Activated naive CD8-positive, alpha-beta T cell treated with anti-CD3 and anti-CD28 coated beads, Interleukin-2, amount 10 ng/mL, durations not matched to agents 7 days and 5 days (primary cell): ENCODE measurements at regions not wholly inside any gene's neighbourhood (a gene's known extent, or its start where the extent isn't known, plus 50 kb on each side); places are given as distances from the start of the nearest gene placed in this dataset.

ENCODE experiments used
- ATAC-seq: fragments of 150-1000 bp; cut with Tn5 transposase; one replicate; pipeline ENCODE4 v1.10.0; 2021; ENCODE audit warnings: low read depth, moderate library complexity
- POLR2A ChIA-PET: fragments of 350-600 bp; sonication (Branson Sonifier 250); formaldehyde crosslinking; loops from one replicate; lab custom pipeline; 2021; ENCODE audit warnings: antibody characterized with exemption; lab: Charles Lee
- DNase-seq: peaks from one replicate; pipeline ENCODE4 v3.0.0; 2021
- H3K27ac Mint-ChIP-seq: one replicate; pipeline ENCODE4 v1.8.0; 2022; ENCODE audit warnings: mild to moderate bottlenecking, mixed read lengths
- H3K27me3 Mint-ChIP-seq: one replicate; pipeline ENCODE4 v1.8.0; 2022; ENCODE audit warnings: mild to moderate bottlenecking, moderate library complexity, mixed read lengths
- H3K36me3 Mint-ChIP-seq: one replicate; pipeline ENCODE4 v1.8.0; 2021; ENCODE audit warnings: mild to moderate bottlenecking, mixed read lengths
- H3K4me1 Mint-ChIP-seq: one replicate; pipeline ENCODE4 v1.8.0; 2021; ENCODE audit warnings: mixed read lengths
- H3K4me3 Mint-ChIP-seq: one replicate; pipeline ENCODE4 v1.8.0; 2022; ENCODE audit warnings: mild to moderate bottlenecking, moderate library complexity, mixed read lengths
- H3K9me3 Mint-ChIP-seq: one replicate; pipeline ENCODE4 v1.8.0; 2021; ENCODE audit warnings: mixed read lengths

DNA sequence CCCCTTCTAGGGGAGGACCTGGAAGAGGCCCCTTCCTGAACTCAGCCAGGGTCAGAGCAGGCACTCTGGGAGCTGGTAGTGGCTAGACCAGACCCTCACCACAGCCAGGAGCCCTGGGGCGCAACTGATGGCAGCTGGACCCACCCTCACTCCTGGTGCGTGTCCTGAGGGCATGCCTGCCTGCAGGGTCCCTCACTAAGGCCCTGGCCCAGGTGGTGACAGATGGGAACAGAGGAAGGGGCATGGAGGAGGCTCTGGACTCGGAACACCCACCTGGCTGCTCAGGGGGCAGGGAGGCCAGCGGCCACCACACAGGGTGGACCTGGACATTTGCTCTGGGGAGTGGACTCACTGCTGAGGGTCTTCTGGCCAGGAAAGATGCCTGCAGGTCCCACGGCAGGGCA is 342.2 kb upstream of the SFSWAP start:
- Mint-ChIP-seq H3K27me3 (peaks cover 4% of the 10 kb centered on the region), H3K9me3 (no peaks in the 10 kb centered on the region), H3K27ac (no peak overlapping the region), H3K4me1 (no peaks in the 10 kb centered on the region), H3K36me3 (no peaks in the 10 kb centered on the region), H3K4me3 (no peak overlapping the region)
- POLR2A ChIA-PET = no interaction called here
- ATAC-seq (no peak), DNase-seq (no peak)

DNA sequence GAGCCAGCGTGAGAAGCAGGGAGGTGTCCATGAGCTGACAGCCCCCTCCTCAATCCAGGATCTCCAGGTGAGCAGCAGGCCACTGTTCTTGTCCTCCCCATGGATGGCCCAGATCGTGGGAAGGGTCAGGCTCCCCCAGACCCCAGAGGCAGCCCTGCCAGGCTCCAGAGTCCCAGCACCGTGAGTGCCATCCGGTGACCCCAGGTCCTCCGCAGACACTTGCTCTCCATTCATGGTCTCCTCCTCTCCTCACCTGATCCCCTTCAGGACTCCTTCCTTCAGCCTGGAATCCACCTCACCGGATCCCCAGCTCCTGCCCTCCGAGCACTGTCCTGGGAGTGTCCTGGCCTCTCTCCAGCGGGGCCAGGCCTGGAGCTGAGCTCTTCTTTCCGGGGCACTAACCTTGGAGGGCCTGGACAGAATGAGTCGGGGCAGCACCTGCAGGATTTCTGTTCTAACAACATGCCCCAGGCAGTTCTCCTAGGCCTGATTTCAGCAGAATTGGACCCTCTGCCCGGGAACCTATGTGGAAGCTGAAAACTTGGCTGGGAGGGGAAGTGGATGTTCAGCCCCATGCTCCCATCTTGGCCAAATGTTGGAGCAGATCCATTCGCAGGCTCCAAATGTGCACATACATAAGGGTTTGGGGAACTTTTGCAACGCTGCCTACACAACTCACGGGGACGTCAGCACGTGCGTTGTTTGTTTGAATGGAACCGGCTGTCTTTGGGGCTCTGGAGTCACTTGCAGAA is 341.6 kb upstream of the SFSWAP start:
- H3K36me3 Mint-ChIP-seq = no peaks in the 10 kb centered on the region
- no peaks in the 10 kb centered on the region for H3K4me1 Mint-ChIP-seq
- peaks cover 4% of the 10 kb centered on the region for H3K27me3 Mint-ChIP-seq
- no peak overlapping the region for H3K4me3 Mint-ChIP-seq
- POLR2A ChIA-PET = no interaction called here
- ATAC-seq (no peak), DNase-seq (no peak)
- no peak overlapping the region for H3K27ac Mint-ChIP-seq
- no peaks in the 10 kb centered on the region for H3K9me3 Mint-ChIP-seq

DNA sequence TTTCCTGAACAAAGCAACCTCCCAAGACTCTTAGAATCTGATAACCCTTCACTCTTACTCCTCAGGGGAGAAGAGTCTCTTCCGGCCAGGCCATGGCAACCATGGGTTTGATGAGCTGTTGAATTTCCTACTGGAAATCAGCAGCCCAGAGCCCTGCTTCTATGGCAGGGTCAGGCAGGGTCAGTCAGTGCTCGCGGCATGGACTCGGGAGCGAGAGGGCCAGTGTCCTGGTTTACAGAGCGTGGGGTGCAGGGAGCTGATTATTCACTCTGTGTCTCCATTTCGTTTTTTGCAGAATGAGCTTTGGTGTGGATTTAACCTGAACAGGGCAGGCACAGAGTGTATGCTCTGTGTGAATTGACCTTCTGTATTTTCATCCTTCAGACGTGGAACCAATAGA is 340.6 kb upstream of the SFSWAP start:
- DNase-seq (no peak), ATAC-seq (no peak)
- peaks cover 2% of the 10 kb centered on the region for H3K27me3 Mint-ChIP-seq
- no peaks in the 10 kb centered on the region for H3K9me3 Mint-ChIP-seq
- H3K4me3 Mint-ChIP-seq = no peak overlapping the region
- no peaks in the 10 kb centered on the region for H3K36me3 Mint-ChIP-seq
- no peak overlapping the region for H3K27ac Mint-ChIP-seq
- no peaks in the 10 kb centered on the region for H3K4me1 Mint-ChIP-seq
- POLR2A ChIA-PET = no interaction called here

DNA sequence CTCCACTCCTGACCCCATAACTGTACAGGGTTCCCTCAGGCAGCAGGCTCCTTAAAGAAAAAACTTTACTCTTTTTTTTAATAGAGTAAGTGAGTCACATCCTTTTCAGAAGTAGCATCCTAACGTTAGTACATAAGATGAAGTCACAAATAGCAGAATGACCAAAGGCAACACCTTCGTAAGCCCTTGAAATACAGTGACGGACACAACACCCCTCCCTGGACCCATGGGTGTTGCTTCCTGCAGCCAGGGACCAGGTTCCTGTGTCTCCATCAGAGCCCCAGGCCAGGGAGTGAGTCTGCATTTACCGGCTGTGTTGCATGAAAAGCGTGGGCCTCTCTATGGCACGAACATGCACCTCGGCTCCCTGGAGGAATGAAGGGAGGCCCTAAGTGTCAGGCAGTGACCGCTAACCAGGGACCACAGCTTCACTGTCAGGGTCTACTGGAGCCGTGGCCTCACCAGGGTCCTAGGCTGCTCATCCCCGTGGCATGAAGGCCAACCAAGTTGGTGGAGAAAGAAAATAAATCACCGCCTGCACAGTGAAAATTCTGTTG is 340.0 kb upstream of the SFSWAP start:
- no peaks in the 10 kb centered on the region for H3K4me1 Mint-ChIP-seq
- H3K4me3 Mint-ChIP-seq = no peak overlapping the region
- H3K27me3 Mint-ChIP-seq = peaks cover 2% of the 10 kb centered on the region
- DNase-seq (no peak), ATAC-seq (no peak)
- POLR2A ChIA-PET = no interaction called here
- H3K36me3 Mint-ChIP-seq = no peaks in the 10 kb centered on the region
- no peaks in the 10 kb centered on the region for H3K9me3 Mint-ChIP-seq
- H3K27ac Mint-ChIP-seq = no peak overlapping the region

DNA sequence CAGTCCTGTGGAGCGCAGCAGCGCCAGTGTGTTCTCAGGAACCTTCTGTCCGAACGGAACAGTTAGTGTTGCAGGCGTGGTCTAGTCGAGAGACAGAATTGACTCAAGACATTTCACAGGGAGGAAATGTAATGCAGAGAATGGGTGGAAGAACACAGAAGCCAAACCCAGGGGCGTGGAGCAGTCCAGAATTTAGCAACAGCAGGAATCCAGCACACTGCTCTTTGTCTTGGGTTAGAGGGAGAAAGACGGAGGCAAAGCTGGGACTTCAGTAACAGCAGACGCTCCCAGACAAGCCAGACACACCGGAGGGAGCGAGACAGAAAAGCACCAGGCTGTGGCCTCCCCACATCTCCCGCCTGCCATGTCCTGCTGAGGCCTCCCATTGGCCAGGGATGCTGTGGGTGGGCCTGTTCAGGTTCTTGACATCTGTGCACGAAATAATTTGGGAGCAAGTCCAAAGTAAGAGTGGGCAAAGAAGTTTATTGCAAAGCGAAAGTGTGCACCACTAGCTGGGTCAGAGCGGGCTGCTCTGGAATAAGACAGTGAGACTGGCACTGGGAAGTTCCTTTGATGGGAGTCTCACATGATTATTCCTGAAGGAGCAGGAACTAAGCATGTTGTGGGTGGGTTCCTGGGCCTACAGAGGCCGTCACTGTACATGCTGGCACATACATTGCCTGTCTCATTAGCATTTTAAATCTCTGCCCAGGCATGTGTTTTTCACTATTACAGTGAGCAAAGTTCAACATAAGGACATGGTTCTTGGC is 339.3 kb upstream of the SFSWAP start:
- DNase-seq (no peak), ATAC-seq (no peak)
- no peaks in the 10 kb centered on the region for H3K36me3 Mint-ChIP-seq
- H3K9me3 Mint-ChIP-seq = no peaks in the 10 kb centered on the region
- peaks cover 2% of the 10 kb centered on the region for H3K27me3 Mint-ChIP-seq
- no peak overlapping the region for H3K4me3 Mint-ChIP-seq
- H3K27ac Mint-ChIP-seq = no peak overlapping the region
- POLR2A ChIA-PET = no interaction called here
- H3K4me1 Mint-ChIP-seq = no peaks in the 10 kb centered on the region

DNA sequence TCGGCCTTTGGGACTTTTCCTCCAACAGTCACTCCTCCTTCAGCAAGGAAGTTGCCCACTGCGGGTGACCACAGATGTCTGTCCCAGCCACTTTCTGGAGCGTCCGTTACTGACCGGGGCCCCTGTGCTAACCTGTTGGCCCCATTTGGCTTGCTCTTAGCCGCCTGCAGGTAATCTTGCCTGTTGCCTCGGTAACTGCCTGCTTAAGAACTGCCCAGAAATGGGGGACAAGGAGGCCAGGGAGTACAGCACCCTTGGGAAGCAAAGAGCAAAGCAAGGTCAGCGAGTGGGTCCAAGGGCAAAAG is 338.8 kb upstream of the SFSWAP start:
- POLR2A ChIA-PET = no interaction called here
- ATAC-seq (no peak), DNase-seq (no peak)
- H3K36me3 Mint-ChIP-seq = no peaks in the 10 kb centered on the region
- no peaks in the 10 kb centered on the region for H3K9me3 Mint-ChIP-seq
- no peak overlapping the region for H3K27ac Mint-ChIP-seq
- peaks cover 2% of the 10 kb centered on the region for H3K27me3 Mint-ChIP-seq
- H3K4me1 Mint-ChIP-seq = no peaks in the 10 kb centered on the region
- H3K4me3 Mint-ChIP-seq = no peak overlapping the region

DNA sequence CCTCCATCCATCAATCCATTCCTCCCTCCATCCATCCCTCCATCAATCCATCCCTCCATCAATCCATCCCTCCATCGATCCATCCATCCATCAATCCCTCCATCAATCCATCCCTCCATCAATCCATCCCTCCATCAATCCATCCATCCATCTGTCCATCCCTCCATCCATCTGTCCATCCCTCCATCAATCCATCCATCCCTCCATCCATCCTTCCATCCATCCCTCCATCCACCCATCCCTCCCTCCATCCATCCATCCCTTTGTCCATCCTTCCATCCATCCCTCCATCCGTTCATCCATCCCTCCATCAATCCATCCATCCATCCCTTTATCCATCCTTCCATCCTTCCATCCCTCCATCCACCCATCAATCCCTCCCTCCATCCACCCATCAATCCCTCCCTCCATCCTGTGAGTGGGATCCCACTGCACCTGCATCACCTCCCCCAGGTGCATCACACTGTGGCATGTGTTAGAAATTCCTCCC is 338.1 kb upstream of the SFSWAP start:
- Mint-ChIP-seq H3K27ac (no peak overlapping the region), H3K4me3 (no peak overlapping the region), H3K36me3 (no peaks in the 10 kb centered on the region), H3K4me1 (no peaks in the 10 kb centered on the region), H3K27me3 (peaks cover 2% of the 10 kb centered on the region), H3K9me3 (no peaks in the 10 kb centered on the region)
- no peak for DNase-seq
- no peak for ATAC-seq
- POLR2A ChIA-PET = no interaction called here

DNA sequence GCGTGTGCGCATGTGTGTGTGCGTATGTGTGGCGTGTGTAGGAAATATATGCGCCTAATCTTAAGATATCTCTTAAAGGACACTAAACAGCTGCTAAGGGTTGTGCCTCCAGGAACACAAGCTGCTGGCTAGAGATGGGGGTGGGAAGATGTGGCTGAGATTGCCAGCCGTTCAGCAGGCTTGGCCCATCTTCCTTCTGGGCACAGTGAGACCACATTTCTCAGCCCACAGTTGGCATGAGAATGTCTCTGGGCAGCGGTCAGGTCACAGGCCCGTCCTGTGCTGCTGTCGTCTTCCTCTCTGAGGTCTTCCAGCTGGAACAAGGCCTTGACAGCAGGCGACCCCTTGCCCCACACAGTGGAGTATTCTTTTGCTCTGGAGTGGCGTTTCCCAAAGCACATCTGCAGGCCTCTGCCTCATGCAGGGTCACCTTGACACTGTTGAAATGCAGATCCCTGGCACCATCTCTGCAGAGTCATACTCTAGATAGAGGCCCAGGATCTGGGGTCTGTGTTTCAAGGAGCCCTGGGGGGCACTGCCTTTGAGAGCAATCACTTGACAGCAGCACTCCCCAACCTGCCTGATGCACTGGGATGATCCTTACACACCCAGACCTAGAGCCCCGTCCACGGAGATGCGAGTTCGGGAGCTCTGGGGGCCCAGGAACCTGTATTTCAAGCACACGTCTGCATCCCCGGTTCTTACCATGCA is 335.5 kb upstream of the SFSWAP start:
- H3K9me3 Mint-ChIP-seq = no peaks in the 10 kb centered on the region

DNA sequence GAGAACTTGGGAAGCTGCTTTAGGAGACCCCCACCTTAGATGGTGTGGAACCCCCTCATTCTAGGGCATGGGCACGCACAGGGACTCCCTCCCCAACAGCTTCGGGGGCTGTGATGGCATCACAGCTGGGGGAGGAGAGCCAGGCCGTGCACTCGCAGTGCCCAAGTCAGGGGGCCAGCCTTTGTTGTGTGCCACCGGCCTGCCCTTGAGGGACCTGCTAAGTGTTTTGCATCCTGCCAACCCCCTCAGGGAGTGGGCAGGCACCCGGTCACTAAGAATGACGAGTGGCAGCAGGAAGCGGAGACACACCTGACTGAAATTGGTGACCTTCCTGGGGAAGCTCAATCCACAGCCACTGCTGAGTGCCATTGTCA is 334.9 kb upstream of the SFSWAP start:
- no peak overlapping the region for H3K27ac Mint-ChIP-seq
- no peak overlapping the region for H3K4me3 Mint-ChIP-seq
- POLR2A ChIA-PET = no interaction called here
- no peak for DNase-seq
- ATAC-seq = no peak
- H3K9me3 Mint-ChIP-seq = no peaks in the 10 kb centered on the region
- H3K4me1 Mint-ChIP-seq = no peaks in the 10 kb centered on the region
- H3K27me3 Mint-ChIP-seq = no peaks in the 10 kb centered on the region
- no peaks in the 10 kb centered on the region for H3K36me3 Mint-ChIP-seq

More for the DNA sequence above, 335.5 kb upstream of the SFSWAP start:
- Mint-ChIP-seq H3K4me1 (no peaks in the 10 kb centered on the region), H3K27ac (no peak overlapping the region), H3K27me3 (peaks cover 2% of the 10 kb centered on the region), H3K4me3 (no peak overlapping the region), H3K36me3 (no peaks in the 10 kb centered on the region)
- DNase-seq (no peak), ATAC-seq (no peak)
- POLR2A ChIA-PET = no interaction called here

DNA sequence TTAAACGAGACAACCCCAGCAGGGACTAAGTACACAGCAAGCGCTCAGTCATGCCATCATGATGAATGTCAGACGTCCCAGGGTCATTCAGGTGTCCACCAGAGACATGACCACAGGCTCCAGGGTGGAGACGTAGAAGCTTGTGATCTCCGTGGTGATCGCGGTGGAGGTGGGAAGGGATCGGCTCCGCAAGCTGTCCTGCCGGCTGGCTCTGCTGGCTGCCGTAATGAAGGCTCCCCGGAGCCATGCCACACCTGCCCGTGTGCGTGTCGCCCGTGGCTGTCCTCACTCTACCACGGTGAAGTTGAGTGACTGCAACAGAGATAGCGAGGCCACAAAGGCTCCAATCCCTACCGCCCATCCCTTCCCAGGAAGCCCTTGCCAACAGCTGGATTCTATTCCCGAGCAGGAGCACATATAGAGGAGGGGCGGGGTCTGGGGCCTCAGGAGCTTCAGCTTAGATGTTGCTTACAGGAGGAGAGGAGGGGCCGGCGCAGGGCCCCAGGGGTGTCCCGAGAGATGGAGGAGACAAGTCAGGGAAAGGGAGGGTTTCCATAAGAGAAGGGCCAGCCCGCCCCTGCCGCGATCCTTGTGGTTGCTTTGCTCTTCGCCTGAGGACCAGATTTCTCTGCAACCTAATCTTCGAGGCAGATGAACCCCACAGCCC is 332.6 kb upstream of the SFSWAP start:
- DNase-seq (no peak), ATAC-seq (no peak)
- Mint-ChIP-seq H3K27ac (no peak overlapping the region), H3K9me3 (no peaks in the 10 kb centered on the region), H3K27me3 (no peaks in the 10 kb centered on the region), H3K4me3 (no peak overlapping the region), H3K36me3 (no peaks in the 10 kb centered on the region), H3K4me1 (no peaks in the 10 kb centered on the region)
- POLR2A ChIA-PET = no interaction called here

DNA sequence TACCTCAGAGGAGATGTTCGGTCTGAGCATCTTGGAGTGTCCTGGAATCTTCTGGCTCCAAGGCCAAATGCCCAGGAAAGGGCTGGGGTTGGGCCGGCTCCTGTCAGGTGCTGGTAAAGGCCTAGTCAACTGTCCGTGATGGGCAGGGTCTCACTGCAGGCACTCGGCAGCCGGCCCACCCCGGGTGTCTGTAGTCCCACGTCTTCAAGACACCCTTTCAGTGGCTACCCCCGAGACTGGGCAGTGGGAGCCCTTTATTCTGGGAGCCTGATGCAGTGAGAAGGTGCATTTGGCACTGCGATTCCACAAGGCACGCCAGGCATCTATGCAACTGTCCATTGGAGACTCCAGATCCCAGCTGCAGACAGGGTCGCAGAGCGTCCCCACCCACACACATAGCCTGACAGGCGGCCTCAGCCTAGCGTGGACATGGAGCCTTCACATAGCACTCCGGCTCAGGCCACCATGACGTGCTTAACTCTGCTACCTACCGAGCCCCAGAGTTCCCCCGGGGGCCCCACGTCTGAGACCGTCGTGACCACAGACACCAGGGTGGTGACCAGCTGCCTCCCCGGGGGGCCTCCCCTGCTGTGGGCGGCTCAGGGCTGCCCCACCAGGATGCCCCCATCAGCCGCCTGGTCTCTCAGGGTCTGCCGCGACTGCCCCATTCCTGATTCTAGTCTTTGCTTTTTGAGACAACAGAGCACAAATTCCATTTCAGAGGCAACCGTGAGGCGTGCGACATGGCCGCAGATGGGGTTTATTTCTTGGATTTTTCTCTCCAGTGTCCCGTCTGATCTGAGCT is 331.8 kb upstream of the SFSWAP start:
- H3K4me3 Mint-ChIP-seq = no peak overlapping the region
- POLR2A ChIA-PET = no interaction called here
- H3K27me3 Mint-ChIP-seq = no peaks in the 10 kb centered on the region
- no peak overlapping the region for H3K27ac Mint-ChIP-seq
- no peaks in the 10 kb centered on the region for H3K4me1 Mint-ChIP-seq
- no peak for ATAC-seq
- H3K9me3 Mint-ChIP-seq = no peaks in the 10 kb centered on the region
- no peak for DNase-seq
- H3K36me3 Mint-ChIP-seq = no peaks in the 10 kb centered on the region

DNA sequence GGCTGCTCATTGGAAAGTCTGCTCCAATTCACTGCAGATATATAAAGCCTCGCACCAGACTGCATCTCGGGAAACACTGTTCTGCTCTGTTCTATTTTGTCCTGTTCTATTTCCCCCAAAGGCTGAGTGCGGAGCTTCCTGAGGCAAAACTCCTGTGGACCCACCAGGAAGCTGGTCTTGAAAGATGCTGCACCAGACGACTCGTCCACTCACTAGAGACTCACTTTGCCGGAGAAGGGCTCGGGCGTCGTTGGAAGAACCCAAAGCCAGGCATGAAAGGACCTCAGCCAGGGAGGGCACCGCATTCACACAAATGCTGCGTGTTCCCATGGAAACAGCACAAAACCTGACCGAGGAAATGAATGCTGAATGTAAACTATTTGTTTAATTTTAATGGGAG is 331.2 kb upstream of the SFSWAP start:
- no peak overlapping the region for H3K4me3 Mint-ChIP-seq
- H3K4me1 Mint-ChIP-seq = no peaks in the 10 kb centered on the region
- H3K27me3 Mint-ChIP-seq = no peaks in the 10 kb centered on the region
- POLR2A ChIA-PET = no interaction called here
- ATAC-seq = no peak
- no peaks in the 10 kb centered on the region for H3K36me3 Mint-ChIP-seq
- H3K27ac Mint-ChIP-seq = no peak overlapping the region
- no peak for DNase-seq
- no peaks in the 10 kb centered on the region for H3K9me3 Mint-ChIP-seq
